ENCODE measurements at regions not wholly inside any gene's neighbourhood (a gene's known extent, or its start where the extent isn't known, plus 50 kb on each side); places are given as distances from the start of the nearest gene placed in this dataset.

DNA sequence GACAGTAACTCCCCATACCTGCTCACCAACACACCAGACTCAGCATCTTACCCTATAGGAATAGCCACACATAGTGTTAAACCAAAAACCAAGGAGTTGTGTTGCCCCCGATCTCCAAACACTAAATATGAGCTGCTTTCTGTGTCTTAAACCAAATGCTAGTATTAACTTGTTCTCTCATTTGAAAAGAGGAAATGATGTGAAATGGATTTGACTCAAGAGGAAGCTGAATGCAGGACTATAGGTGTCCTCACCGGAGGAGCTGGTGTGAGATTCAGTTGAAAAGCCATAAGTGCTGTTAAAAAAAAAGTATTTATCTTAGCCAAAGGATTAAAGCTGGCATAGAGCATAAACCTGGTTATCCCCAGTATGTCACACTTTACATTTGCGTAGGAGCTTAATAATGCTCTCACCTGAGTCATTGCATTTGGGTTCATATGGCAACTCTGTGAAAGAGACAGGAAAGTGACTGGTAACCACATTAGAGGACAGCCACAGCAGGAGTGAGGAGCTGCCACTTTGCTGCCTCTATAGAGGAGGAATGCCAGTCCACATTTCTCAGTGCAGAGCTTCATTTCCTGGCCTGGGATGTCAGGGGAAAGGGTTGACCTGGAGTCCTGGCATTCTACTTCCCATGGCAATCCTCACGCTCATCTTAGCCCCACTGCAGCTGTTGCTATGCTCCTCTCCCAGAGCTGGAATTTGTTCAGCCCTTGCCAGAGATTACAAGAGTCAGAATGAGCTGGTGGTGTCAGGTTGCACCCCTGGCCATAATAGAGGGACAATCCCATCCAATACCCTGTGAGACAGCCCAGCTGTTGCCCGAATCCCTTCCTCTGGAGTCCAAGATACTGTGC, 143.3 kb upstream of the ANKFN1 start:
- DNase-seq (ENCODE audit: low read depth), result no peak

GRCh38 chr17:56011406-56012131, 141.7 kb upstream of the ANKFN1 start:
- DNase-seq (ENCODE audit: low read depth), result no peak

DNA sequence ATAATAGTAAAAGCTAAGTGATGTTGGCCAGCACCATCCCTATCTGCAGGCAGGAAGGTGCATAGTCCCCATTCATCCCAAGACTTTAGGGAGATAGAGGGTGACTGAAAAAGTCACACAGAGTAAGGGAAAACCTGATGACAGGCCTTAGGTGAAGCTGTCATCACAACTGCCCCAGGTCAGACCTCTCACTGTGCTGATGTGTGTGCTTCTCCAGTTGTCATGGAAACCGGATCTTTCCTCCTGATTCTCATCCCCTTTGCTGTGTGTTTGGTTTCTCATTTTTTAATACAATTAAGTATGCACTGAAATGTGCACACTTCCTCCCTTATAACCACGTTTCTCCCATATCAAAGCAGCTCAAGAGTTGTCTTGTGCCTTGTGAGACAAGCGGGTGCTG, 135.1 kb upstream of the ANKFN1 start:
- no peak for DNase-seq (ENCODE audit: low read depth)

DNA sequence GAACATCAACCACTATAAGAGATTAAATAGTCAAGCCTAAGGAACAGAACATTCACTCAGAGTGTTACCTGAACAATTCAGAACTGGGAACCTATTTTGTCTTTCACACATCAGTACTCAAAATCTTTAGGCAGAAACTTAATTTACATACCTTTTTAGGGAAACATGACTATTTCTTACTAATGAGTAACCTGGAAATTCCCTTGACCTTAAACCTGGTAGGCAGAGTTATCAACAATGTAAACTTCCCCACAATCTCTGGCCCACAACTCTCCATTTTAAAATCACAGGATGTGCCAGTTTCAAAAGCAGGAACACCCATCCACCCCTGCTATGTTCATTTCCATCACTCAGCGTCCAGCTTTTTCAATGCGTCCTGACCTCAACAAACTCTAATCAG, 132.9 kb upstream of the ANKFN1 start:
- DNase-seq (ENCODE audit: low read depth), result no peak

DNA sequence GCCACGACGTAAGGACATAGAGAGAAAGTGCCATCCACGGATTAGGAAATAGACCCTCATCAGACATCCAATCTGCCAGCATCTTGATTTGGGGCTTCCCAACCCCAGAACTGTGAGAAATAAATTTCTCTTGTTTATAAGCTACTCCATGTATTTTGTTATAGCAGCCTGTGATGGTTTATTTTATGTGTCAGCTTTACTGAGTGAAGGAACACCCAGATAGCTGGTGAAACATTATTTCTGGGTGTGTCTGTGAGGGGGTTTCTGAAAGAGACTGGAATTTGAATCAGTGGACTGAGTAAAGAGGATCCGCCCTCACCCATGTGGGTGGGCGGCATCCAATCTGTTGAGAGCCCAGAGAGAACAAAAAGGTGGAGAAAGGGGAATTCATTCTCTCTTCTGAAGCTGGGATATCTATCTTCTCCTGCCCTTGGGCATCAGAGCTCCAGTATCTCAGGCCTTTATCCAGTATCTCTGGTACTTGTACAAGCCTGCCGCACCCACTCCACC, 131.5 kb upstream of the ANKFN1 start:
- no peak for DNase-seq (ENCODE audit: low read depth)

DNA sequence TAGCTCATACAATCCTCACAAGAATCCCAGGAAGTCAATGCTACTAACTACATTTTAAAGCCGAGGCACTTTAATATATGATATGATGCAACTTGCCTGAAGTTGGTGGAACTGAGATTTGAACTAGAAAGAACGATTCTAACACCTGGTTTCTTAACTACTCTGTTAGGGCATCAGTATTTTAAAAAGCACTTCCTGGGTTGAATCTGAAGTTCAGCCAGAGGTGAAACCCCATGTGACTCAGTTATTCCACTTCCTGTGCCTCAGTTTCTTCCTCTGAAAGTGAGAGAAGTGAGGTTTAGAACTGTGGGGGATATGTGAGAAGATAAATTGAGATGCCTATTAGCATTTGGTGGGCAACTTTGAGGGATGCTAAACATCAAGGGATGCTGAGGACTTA, 129.4 kb upstream of the ANKFN1 start:
- no peak for DNase-seq (ENCODE audit: low read depth)

GRCh38 chr17:56026915-56027314, 126.4 kb upstream of the ANKFN1 start:
- DNase-seq (ENCODE audit: low read depth), result no peak

GRCh38 chr17:56028837-56029236, 124.4 kb upstream of the ANKFN1 start:
- DNase-seq (ENCODE audit: low read depth), result no peak

DNA sequence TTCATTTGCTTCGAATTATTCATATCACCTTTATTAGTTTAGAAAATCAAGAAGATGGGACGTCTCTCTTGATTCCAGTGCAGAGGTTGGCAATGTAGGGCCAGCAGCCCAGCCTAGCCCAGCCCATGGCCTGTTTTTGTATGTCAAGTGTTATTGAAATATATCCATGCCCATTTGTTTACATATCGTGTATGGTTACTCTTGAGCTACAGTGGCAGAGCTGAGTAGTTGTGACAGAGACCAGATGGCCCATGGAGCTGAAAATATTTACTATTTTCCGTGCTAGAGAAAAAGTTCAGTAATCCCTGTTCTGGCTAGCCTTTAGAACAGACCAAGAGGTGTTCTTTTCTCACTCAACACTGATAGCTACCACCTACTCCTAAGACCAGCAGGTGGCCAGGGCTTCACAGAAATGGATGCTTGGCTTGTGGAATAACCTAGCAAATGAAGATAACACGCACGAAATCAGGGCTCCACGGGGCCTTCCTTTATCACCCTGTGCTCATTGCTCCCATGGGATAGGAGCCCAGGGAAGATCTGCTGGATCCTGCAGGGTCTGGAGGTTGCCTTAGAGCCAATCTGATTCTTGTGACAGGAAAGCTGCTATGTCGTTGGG, 123.2 kb upstream of the ANKFN1 start:
- no peak for DNase-seq (ENCODE audit: low read depth)

- DNase-seq (ENCODE audit: low read depth), result no peak
Measured at GRCh38 chr17:56031636-56032035, 121.6 kb upstream of the ANKFN1 start.

DNA sequence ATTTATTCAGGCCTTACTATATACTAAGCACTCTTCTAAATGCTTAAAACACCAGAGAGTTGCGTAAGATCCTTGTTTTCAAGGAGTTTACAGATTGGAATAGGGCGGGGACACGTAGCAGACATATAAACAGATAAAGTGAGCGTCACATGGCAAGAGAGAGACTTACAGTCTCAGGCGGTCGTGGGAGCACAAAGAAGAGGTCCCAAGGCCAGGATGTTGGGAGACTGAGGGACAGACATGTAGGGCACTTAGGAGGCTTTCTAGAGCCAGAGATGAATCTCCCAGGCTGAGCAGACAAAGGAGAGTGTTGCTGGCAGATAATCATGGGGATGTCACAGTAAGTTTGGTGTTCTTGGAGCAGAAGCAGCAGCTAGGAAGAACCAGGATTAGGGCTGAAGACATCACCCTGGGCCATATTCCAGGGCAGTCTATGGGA, 119.1 kb upstream of the ANKFN1 start:
- DNase-seq (ENCODE audit: low read depth), result no peak

DNA sequence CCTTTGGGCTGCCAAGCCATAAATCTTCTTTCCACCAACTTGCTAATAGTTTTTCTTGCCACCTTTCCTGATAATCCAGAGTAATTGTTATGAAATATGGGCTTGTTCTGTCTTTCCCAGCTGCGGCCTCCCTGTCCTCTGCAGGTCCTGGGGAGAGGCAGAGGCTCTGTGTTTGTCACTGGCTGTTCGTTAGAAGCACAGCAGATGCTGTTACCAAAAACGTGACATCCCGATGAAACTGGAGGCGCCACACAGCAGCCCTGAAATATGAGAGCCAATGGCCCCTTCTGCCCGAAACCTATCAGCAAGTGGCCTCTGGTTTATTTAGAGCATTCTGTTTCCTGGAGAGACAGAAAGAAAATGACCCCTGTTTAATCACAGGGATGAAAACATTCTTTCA, 115.1 kb upstream of the ANKFN1 start:
- DNase-seq (ENCODE audit: low read depth), result no peak

- no peak for DNase-seq (ENCODE audit: low read depth)
Measured at GRCh38 chr17:56045872-56046271, 107.4 kb upstream of the ANKFN1 start.

- DNase-seq (ENCODE audit: low read depth), result no peak
Measured at GRCh38 chr17:56047331-56047730, 105.9 kb upstream of the ANKFN1 start.

- no peak for DNase-seq (ENCODE audit: low read depth)
Measured at GRCh38 chr17:56057869-56058268, 95.4 kb upstream of the ANKFN1 start.

GRCh38 chr17:56064506-56064905, 88.8 kb upstream of the ANKFN1 start:
- DNase-seq (ENCODE audit: low read depth), result no peak

DNA sequence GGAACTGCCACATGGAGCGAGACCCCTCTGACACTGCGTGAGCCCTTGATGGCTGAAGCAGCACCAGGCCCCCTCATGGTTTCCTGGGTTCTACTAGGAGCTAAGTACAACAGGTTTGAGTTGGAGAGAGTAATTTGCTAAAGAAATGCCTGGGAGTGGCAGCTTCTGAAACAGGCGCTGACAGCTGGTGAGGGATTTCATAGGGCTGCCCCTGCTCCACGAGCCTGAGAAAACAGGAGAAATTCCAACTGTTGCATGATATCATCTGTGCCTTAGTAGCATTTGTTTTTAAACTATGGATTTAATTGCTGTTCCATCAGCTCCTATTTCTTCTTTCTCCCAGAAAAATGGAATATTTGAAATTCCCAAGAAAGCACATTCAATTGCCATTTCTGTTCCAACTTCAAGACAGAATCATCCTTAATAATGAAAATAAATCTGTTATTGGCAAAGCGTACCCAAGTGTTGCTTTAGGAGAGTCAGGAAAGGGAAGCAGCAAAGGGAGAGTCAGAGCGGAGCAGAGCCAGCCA, 78.8 kb upstream of the ANKFN1 start:
- DNase-seq (ENCODE audit: low read depth), result no peak

- DNase-seq (ENCODE audit: low read depth), result no peak
Measured at GRCh38 chr17:56076980-56077379, 76.3 kb upstream of the ANKFN1 start.

GRCh38 chr17:56083475-56083874, 69.8 kb upstream of the ANKFN1 start:
- DNase-seq (ENCODE audit: low read depth), result no peak

DNA sequence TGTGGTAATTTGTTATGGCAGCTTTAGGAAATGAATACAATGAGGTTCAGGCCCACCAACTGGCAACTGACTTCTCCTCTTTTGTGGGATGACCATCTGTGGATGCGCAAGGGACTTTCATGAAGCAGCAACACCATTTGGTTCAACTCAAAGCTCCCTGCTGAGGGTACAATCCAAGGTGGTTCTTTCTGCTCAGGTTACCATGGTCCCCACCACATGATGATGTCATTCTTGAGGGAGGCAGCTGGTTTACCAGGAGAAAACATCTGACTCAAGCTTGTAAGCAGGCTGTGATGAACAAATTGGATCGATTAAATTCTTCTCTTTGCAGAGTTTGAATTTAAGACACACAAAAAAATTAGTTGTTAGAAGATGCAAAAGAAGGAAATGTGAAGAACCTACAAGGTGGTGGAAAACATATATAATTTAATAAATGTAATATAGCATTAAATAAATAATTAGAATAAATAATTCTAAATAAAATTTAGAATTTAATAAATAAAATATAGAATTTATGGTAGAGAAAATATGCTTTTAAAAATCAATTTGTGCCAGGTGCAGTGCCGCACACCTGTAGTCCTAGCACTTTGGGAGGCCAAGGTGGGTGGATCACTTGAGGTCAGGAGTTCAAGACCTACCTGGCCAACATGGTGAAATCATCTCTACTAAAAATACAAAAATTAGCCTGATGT, 67.6 kb upstream of the ANKFN1 start:
- no peak for DNase-seq (ENCODE audit: low read depth)

DNA sequence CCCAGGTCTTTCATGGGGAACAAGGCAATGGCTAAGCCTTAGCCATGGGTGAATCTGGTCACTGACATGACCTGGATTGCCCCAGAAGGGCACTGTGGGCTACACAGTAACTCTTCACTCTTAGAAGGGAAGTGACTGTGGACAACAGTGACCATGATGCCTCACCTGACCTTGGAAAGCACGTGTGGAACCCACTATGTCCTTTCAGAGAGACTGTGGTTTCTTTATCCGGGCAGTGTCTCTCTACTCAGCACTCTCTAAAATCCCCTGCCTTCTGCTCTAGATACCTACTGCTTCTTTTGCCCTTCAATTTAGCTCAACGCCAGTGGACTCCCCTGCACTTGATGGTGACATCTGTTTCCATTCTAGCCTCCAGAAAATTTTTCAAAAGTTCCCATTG, 66.1 kb upstream of the ANKFN1 start:
- DNase-seq (ENCODE audit: low read depth), result no peak

Measured in stimulated activated CD8-positive, alpha-beta memory T cell treated with anti-CD3 and anti-CD28 coated beads, Interleukin-4, amount 100 ng/mL, for 24 hours (primary cell).